SK-MEL-5 (cell line): ENCODE measurements at regions not wholly inside any gene's neighbourhood (a gene's known extent, or its start where the extent isn't known, plus 50 kb on each side); places are given as distances from the start of the nearest gene placed in this dataset.

Experiments
- DNase-seq: peaks from one replicate; pipeline ENCODE4 v3.0.0-alpha.2; 2016; ENCODE audit warnings: low read depth, low spot score
- in situ Hi-C: cut with HindIII; loops from 2 replicates; pipeline ENCODE4 v1.10.0; 2016; ENCODE audit warnings: low sequenced_read_pairs, high pct_unique_total_duplicates, low pct_unique_long_range_greater_than_20kb

GRCh38 chr22:27159716-27160295 is 502.4 kb downstream of the MIAT start:
- DNase-seq, result no peak
- in situ Hi-C loops, result no loop called here

GRCh38 chr22:27163162-27164137 is 506.1 kb downstream of the MIAT start:
- DNase-seq, result no peak
- in situ Hi-C loops, result no loop called here

GRCh38 chr22:27164781-27165503 is 507.6 kb downstream of the MIAT start:
- in situ Hi-C loops, result no loop called here
- no peak for DNase-seq

- in situ Hi-C loops, result no loop called here
- DNase-seq, result no peak
Measured at GRCh38 chr22:27168681-27169080, 511.3 kb downstream of the MIAT start.

- in situ Hi-C loops, result no loop called here
- DNase-seq, result no peak
Measured at GRCh38 chr22:27170491-27170890, 513.1 kb downstream of the MIAT start.

GRCh38 chr22:27171212-27171611 is 513.8 kb downstream of the MIAT start:
- no peak for DNase-seq
- in situ Hi-C loops, result no loop called here

- DNase-seq, result no peak
- in situ Hi-C loops, result no loop called here
Measured at GRCh38 chr22:27173530-27173929, 516.1 kb downstream of the MIAT start.

GRCh38 chr22:27175021-27175838 is 517.8 kb downstream of the MIAT start:
- DNase-seq, result no peak
- in situ Hi-C loops, result no loop called here

GRCh38 chr22:27175974-27176373 is 518.6 kb downstream of the MIAT start:
- in situ Hi-C loops, result no loop called here
- DNase-seq, result no peak

- DNase-seq, result no peak
- in situ Hi-C loops, result no loop called here
Measured at GRCh38 chr22:27179161-27179560, 521.8 kb downstream of the MIAT start.

GRCh38 chr22:27181537-27181936 is 524.1 kb downstream of the MIAT start:
- in situ Hi-C loops, result no loop called here
- DNase-seq, result no peak

- DNase-seq, result no peak
- in situ Hi-C loops, result no loop called here
Measured at GRCh38 chr22:27183474-27183873, 526.1 kb downstream of the MIAT start.

- in situ Hi-C loops, result no loop called here
- no peak for DNase-seq
Measured at GRCh38 chr22:27185099-27185709, 527.8 kb downstream of the MIAT start.

- in situ Hi-C loops, result no loop called here
- DNase-seq, result no peak
Measured at GRCh38 chr22:27185760-27186302, 528.4 kb downstream of the MIAT start.

GRCh38 chr22:27186643-27187042 is 529.3 kb downstream of the MIAT start:
- in situ Hi-C loops, result no loop called here

GRCh38 chr22:27192135-27192829 is 534.9 kb downstream of the MIAT start:
- in situ Hi-C loops, result no loop called here
- no peak for DNase-seq

More at GRCh38 chr22:27186643-27187042, 529.3 kb downstream of the MIAT start:
- no peak for DNase-seq
